Ectodermal cell (in vitro differentiated cells): ENCODE measurements at regions not wholly inside any gene's neighbourhood (a gene's known extent, or its start where the extent isn't known, plus 50 kb on each side); places are given as distances from the start of the nearest gene placed in this dataset.
A peak's percentile ranks its signal among the peaks of the same experiment; 100 is the strongest.

Experiments
- H3K27ac ChIP-seq: 2 replicates; pipeline ENCODE4 v1.7.0; 2013; ENCODE audit warnings: mild to moderate bottlenecking, low read depth, low read length; ENCODE audit not compliant: insufficient read depth, poor library complexity, severe bottlenecking
- H3K27me3 ChIP-seq: 2 replicates; pipeline ENCODE4 v1.7.0; 2013; ENCODE audit warnings: mild to moderate bottlenecking, low read length; ENCODE audit not compliant: insufficient read depth, control insufficient read depth, poor library complexity, severe bottlenecking
- H3K36me3 ChIP-seq: one replicate; pipeline ENCODE4 v1.7.0; 2013; ENCODE audit warnings: low read length; ENCODE audit not compliant: control insufficient read depth, insufficient read depth
- H3K4me1 ChIP-seq: one replicate; pipeline ENCODE4 v1.7.0; 2013; ENCODE audit warnings: low read length; ENCODE audit not compliant: control insufficient read depth, insufficient read depth
- H3K4me3 ChIP-seq: 2 replicates; pipeline ENCODE4 v1.7.0; 2013; ENCODE audit warnings: low read depth, low read length, control low read depth; ENCODE audit not compliant: insufficient read depth
- H3K9me3 ChIP-seq: 2 replicates; pipeline ENCODE4 v1.7.0; 2013; ENCODE audit warnings: mild to moderate bottlenecking, low read length, moderate library complexity; ENCODE audit not compliant: control insufficient read depth
- WGBS, 2 experiments: methylation state at CpG; one replicate each; pipeline ENCODE4 v1.1.7; 2013; ENCODE audit warnings: missing lambda C conversion rate in 2 of 2; 5-methylcytosine and 5-hydroxymethylcytosine counted together

GRCh38 chr10:78173360-78174015 is 139.8 kb downstream of the RPS24 start:
- Histone ChIP-seq H3K27me3 (no peaks in the 10 kb centered on the region), H3K27ac (no peak overlapping the region), H3K4me3 (no peak overlapping the region), H3K36me3 (no peaks in the 10 kb centered on the region), H3K4me1 (peaks cover 33% of the 10 kb centered on the region), H3K9me3 (no peaks in the 10 kb centered on the region)
- 94 to 96% methylated on average over 6 of the region's 6 CpGs for WGBS, 2 experiments

DNA sequence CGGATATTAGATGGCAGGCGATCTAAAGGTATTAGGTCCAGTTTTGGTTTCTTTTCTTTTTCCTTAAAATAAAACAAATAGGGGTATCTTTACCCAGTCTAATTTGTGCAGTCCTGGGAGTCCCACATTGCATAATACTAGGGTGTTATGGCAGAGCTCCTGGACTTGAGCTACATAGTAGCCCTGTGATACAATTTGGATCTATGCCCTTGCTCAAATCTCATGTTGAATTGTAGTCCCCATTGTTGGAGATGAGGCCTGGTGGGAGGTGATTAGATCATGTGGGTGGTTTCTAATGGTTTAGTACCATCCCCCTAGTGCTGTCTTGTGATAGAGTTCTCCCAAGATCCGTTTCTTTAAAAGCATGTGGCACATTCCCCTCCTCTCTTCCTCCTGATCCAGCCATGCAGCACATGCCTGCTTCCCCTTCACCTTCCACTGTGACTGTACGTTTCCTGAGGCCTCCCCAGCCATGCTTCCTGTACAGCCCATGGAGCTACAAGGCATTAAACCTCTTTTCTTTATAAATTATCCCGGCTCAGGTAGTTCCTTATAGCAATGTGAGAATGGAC is 141.9 kb downstream of the RPS24 start:
- peaks cover 54% of the 10 kb centered on the region for H3K4me1 ChIP-seq

DNA sequence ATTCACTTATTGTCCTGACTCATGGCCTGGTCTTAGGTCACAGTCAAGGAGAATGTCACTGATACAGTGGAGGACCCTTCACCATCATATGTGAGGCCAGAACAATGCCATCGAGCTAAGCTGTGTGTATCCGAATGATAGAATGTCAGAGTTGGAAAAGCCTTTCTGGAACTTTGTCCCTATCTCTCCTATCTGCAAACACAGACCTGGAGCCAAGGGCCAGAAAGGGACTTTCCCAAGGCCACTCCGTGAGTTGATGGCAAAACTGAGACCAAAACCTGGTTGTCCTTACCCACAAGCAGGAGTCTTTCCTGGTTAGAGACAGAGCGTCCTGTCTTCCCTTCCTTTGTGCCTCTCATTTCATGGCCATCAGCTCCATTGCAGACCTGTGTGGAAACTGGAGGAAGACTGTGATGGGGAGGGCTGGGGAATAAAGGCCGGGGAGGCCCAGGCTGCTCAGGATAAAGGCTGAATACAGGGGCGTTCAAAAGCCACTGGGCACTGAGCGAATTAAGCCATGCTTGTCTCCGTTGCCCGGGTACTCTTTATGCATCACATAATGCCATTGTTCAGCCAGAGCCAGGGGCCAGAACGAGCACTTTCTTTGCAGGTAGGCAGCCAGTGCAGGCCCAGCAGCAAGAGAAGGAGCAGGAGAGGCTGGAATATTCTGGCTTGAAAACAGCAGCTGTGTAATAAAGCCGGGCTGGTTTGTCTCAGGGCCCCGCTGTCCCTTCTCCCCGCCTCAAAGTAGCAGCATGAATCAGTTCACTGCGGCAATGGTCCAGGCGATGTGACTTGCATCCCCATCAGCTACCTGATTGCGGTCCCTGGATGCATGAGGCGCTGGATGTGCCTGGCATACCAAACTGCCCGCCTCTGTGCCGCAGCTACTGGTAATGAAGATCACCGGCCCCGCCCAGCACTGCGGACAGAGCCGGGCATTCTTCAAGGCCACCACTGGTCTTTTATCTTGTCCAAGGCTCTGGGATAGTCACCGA is 143.0 kb downstream of the RPS24 start:
- 80 to 82% methylated on average over 24 of the region's 24 CpGs for WGBS, 2 experiments
- Histone ChIP-seq H3K4me3 (no peak overlapping the region), H3K9me3 (no peaks in the 10 kb centered on the region), H3K36me3 (no peaks in the 10 kb centered on the region), H3K4me1 (peaks cover 54% of the 10 kb centered on the region), H3K27me3 (no peaks in the 10 kb centered on the region), H3K27ac (peak overlapping the region; percentile 41)

More for the DNA sequence above, 141.9 kb downstream of the RPS24 start:
- no peaks in the 10 kb centered on the region for H3K36me3 ChIP-seq
- H3K27ac ChIP-seq, result no peak overlapping the region
- 74 to 89% methylated on average over 3 to 5 of the region's 5 CpGs for WGBS, 2 experiments
- no peak overlapping the region for H3K4me3 ChIP-seq
- no peaks in the 10 kb centered on the region for H3K9me3 ChIP-seq
- no peaks in the 10 kb centered on the region for H3K27me3 ChIP-seq

DNA sequence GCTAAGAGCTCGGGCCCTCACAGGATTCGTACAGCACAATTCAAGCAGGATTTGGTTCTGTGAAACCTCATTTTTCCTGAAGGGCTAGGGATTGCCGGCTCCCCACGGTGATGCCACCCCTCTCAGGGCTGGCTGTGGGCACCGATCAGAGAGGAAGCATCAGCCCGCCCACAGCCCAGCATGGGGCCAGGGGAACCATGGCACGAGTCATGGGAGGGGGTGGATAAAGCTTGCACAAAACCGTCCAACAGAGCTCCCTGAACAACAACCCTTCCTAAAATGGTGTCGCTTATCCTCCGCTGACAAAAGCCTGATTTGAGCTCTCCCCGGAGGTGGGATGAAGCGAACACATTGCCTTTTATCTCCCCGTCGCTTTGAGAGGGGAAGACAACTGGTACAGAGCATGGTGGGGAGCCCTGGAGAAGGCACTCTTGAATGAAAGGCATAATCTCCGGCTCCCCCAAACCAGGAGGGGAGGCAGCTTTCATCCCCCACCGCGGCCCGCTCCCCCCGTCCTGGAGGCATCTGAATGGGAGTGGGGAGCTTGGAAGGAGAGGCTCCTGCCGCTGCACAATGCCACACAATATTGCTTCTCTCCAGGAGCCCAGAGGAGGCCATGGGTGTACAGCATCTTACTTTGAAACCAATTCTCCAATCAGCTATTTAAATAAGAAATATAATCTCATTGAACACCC is 144.0 kb downstream of the RPS24 start:
- Histone ChIP-seq H3K27me3 (no peaks in the 10 kb centered on the region), H3K9me3 (no peaks in the 10 kb centered on the region), H3K4me3 (no peak overlapping the region), H3K36me3 (no peaks in the 10 kb centered on the region), H3K27ac (peak overlapping the region; percentile 41), H3K4me1 (peaks cover 54% of the 10 kb centered on the region)
- WGBS, 2 experiments, result 22 to 25% methylated on average over 19 to 20 of the region's 20 CpGs

- Histone ChIP-seq H3K36me3 (no peaks in the 10 kb centered on the region), H3K9me3 (no peaks in the 10 kb centered on the region), H3K4me1 (peaks cover 54% of the 10 kb centered on the region), H3K4me3 (no peak overlapping the region), H3K27me3 (no peaks in the 10 kb centered on the region), H3K27ac (no peak overlapping the region)
- 80 to 82% methylated on average over 8 of the region's 8 CpGs for WGBS, 2 experiments
Observed at GRCh38 chr10:78178397-78178796, 144.7 kb downstream of the RPS24 start.

GRCh38 chr10:78178940-78179339 is 145.3 kb downstream of the RPS24 start:
- H3K27ac ChIP-seq, result no peak overlapping the region
- no peak overlapping the region for H3K4me3 ChIP-seq
- no peaks in the 10 kb centered on the region for H3K36me3 ChIP-seq
- H3K27me3 ChIP-seq, result no peaks in the 10 kb centered on the region
- WGBS, 2 experiments, result 57 to 59% methylated on average over 7 of the region's 7 CpGs
- no peaks in the 10 kb centered on the region for H3K9me3 ChIP-seq
- H3K4me1 ChIP-seq, result peaks cover 54% of the 10 kb centered on the region

GRCh38 chr10:78179886-78180705 is 146.4 kb downstream of the RPS24 start:
- no peaks in the 10 kb centered on the region for H3K27me3 ChIP-seq
- peaks cover 53% of the 10 kb centered on the region for H3K4me1 ChIP-seq
- no peaks in the 10 kb centered on the region for H3K9me3 ChIP-seq
- no peak overlapping the region for H3K4me3 ChIP-seq
- no peak overlapping the region for H3K27ac ChIP-seq
- H3K36me3 ChIP-seq, result no peaks in the 10 kb centered on the region
- 85% methylated on average over 22 of the region's 22 CpGs for WGBS, 2 experiments

- H3K27me3 ChIP-seq, result no peaks in the 10 kb centered on the region
- 94 to 99% methylated on average over 6 of the region's 6 CpGs for WGBS, 2 experiments
- no peak overlapping the region for H3K4me3 ChIP-seq
- H3K9me3 ChIP-seq, result no peaks in the 10 kb centered on the region
- H3K27ac ChIP-seq, result no peak overlapping the region
- H3K4me1 ChIP-seq, result peaks cover 39% of the 10 kb centered on the region
- no peaks in the 10 kb centered on the region for H3K36me3 ChIP-seq
Observed at GRCh38 chr10:78181381-78182055, 147.9 kb downstream of the RPS24 start.

GRCh38 chr10:78182841-78183240 is 149.2 kb downstream of the RPS24 start:
- H3K36me3 ChIP-seq, result no peaks in the 10 kb centered on the region
- no peaks in the 10 kb centered on the region for H3K27me3 ChIP-seq
- no peaks in the 10 kb centered on the region for H3K9me3 ChIP-seq
- H3K4me1 ChIP-seq, result peaks cover 26% of the 10 kb centered on the region
- no peak overlapping the region for H3K27ac ChIP-seq
- 91 to 98% methylated on average over 1 of the region's 1 CpG for WGBS, 2 experiments
- no peak overlapping the region for H3K4me3 ChIP-seq
